K562 (cell line): ENCODE measurements at regions not wholly inside any gene's neighbourhood (a gene's known extent, or its start where the extent isn't known, plus 50 kb on each side); places are given as distances from the start of the nearest gene placed in this dataset.

ENCODE experiments used
- ATAC-seq: fragments of 200-7000 bp; cut with Tn5 transposase; 3 replicates; pipeline ENCODE4 v1.9.1; 2020; ENCODE audit warnings: moderate library complexity
- BruUV-seq: library from RNA; stranded (reverse); fragments of 400-500 nt; replicated peaks from 2 replicates; lab custom pipeline; 2021; lab: Mats Ljungman, UMichigan
- CTCF ChIA-PET: fragments of 300-600 bp; formaldehyde crosslinking; extraction: SDS; loops from one replicate; lab custom pipeline; 2021; ENCODE audit warnings: low intra/inter-chr PET ratio; lab: Yijun Ruan, JAX
- POLR2A ChIA-PET: fragments of 300-600, 350-650 bp; sonication (Branson Sonifier 250); formaldehyde crosslinking; extraction: SDS; loops from one replicate; lab custom pipeline; 2021; ENCODE audit warnings: antibody characterized with exemption, inconsistent platforms; lab: Yijun Ruan, JAX
- DNase-seq, 4 experiments: peaks; one replicate each; pipeline versions ENCODE4 v3.0.0 to v3.0.0-alpha.2; 2011 to 2018; ENCODE audit warnings: low spot score in 3 of 4, mixed read lengths in 3 of 4; ENCODE audit errors: extremely low read depth in 1 of 4
- FAIRE-seq: peaks from 2 replicates; lab custom pipeline; 2011; peaks lifted over from hg19 to GRCh38; lab: Jason Lieb, UNC
- H2AFZ ChIP-seq: 2 replicates; pipeline ENCODE4 v1.6.0; 2011; ENCODE audit warnings: low read depth, low read length, control low read depth, inconsistent platforms
- H3K27ac ChIP-seq: fragments of 200-600 bp; 3 replicates; pipeline ENCODE4 v1.8.0; 2011; ENCODE audit warnings: low read depth, mild to moderate bottlenecking, control low read depth, inconsistent platforms, low read length, moderate library complexity, mixed read lengths; ENCODE audit errors: extremely low read depth
- H3K27me3 ChIP-seq, 2 experiments: fragments of 300-600 bp in 1 of 2; 2 replicates in 1 of 2; 3 replicates in 1 of 2; pipeline versions ENCODE4 v1.6.0 to v1.8.0; 2011; ENCODE audit warnings: inconsistent platforms in 2 of 2, low read length in 2 of 2, mild to moderate bottlenecking in 1 of 2, mixed read lengths in 1 of 2, moderate library complexity in 1 of 2; ENCODE audit not compliant: control insufficient read depth in 2 of 2, insufficient read depth in 2 of 2
- H3K36me3 ChIP-seq: fragments of 300-600 bp; 3 replicates; pipeline ENCODE4 v1.8.0; 2011; ENCODE audit warnings: mild to moderate bottlenecking, low read length, inconsistent platforms; ENCODE audit not compliant: control insufficient read depth, insufficient read depth
- H3K4me1 ChIP-seq, 2 experiments: fragments of 200-600 bp in 1 of 2; replicated peaks in 1 of 2; 2 replicates in 1 of 2; 3 replicates in 1 of 2; pipeline versions ENCODE4 v1.5.1 to v1.8.0; 2011; ENCODE audit warnings: inconsistent platforms in 2 of 2, low read length in 2 of 2, mild to moderate bottlenecking in 1 of 2, mixed read lengths in 1 of 2, moderate library complexity in 1 of 2; ENCODE audit not compliant: control insufficient read depth in 2 of 2, insufficient read depth in 2 of 2
- H3K4me2 ChIP-seq: 2 replicates; pipeline ENCODE4 v1.6.1; 2011; ENCODE audit warnings: low read length, control low read depth, inconsistent platforms, mixed read lengths; ENCODE audit not compliant: insufficient read depth
- H3K4me3 ChIP-seq: fragments of 200-600 bp; sonication (generic), shearing (Covaris generic); 2 replicates; pipeline ENCODE4 v1.5.1; 2016; ENCODE audit warnings: control low read depth, inconsistent platforms
- H3K79me2 ChIP-seq: fragments of 200-600 bp; 3 replicates; pipeline ENCODE4 v1.8.0; 2011; ENCODE audit warnings: low read length, inconsistent platforms; ENCODE audit not compliant: control insufficient read depth, insufficient read depth
- H3K9ac ChIP-seq, 2 experiments: 2 replicates each; pipeline versions ENCODE4 v1.6.0 to v1.6.1; 2011; ENCODE audit warnings: low read depth in 2 of 2, low read length in 2 of 2, control low read depth in 1 of 2, inconsistent platforms in 1 of 2, mild to moderate bottlenecking in 1 of 2, mixed read lengths in 1 of 2; ENCODE audit not compliant: insufficient read depth in 1 of 2
- H3K9me1 ChIP-seq: one replicate; pipeline ENCODE4 v1.6.0; 2011; ENCODE audit warnings: inconsistent platforms, mild to moderate bottlenecking, low read length, moderate library complexity; ENCODE audit not compliant: control insufficient read depth, insufficient read depth
- H3K9me3 ChIP-seq: replicated peaks from 2 replicates; pipeline ENCODE4 v1.5.1; 2011; ENCODE audit warnings: low read depth, low read length, inconsistent platforms; ENCODE audit not compliant: control insufficient read depth, insufficient read depth
- H4K20me1 ChIP-seq: replicated peaks from 2 replicates; pipeline ENCODE4 v1.6.1; 2011; ENCODE audit warnings: low read length, inconsistent platforms, mixed read lengths; ENCODE audit not compliant: control insufficient read depth, insufficient read depth
- ETS2 ChIP-seq: IDR thresholded peaks from 2 replicates; pipeline ENCODE4 v1.6.1; 2016; ENCODE audit warnings: borderline replicate concordance, missing genetic modification characterization, mild to moderate bottlenecking, moderate library complexity, missing compliant biosample characterization; ENCODE audit not compliant: poor library complexity, severe bottlenecking
- FOXK2 ChIP-seq, 2 experiments: fragments of 450-650 bp; IDR thresholded peaks in 1 of 2; conservative IDR thresholded peaks in 1 of 2; 2 replicates each; pipeline ENCODE4 v1.6.1; 2016; ENCODE audit warnings: low read depth in 2 of 2, mild to moderate bottlenecking in 1 of 2
- UBTF ChIP-seq, 2 experiments: IDR thresholded peaks; 2 replicates each; pipeline ENCODE4 v1.6.1; 2012; ENCODE audit warnings: improper control_type of control experiment in 2 of 2, low read depth in 2 of 2, low read length in 2 of 2, borderline replicate concordance in 1 of 2
- ZNF609 ChIP-seq: sonication (generic); formaldehyde crosslinking; IDR thresholded peaks from 2 replicates; pipeline ENCODE4 v1.8.1; 2023; ENCODE audit warnings: missing genetic modification reagents, mild to moderate bottlenecking, borderline replicate concordance
- WGBS: fragments of 100-300 bp; shearing (Covaris generic); methylation state at CpG from one replicate; pipeline ENCODE4 v1.1.6; 2016; ENCODE audit warnings: low coverage, mixed read lengths; ENCODE audit not compliant: insufficient coverage; ENCODE audit errors: missing lambda C conversion rate; 5-methylcytosine and 5-hydroxymethylcytosine counted together
- in situ Hi-C: fragments of 300-500 bp; cut with MboI; formaldehyde crosslinking; loops from 4 replicates; pipeline ENCODE4 v1.15.0; 2018; ENCODE audit warnings: inconsistent platforms, mixed read lengths
- intact Hi-C: fragments of 100-400 bp; cut with micrococcal nuclease; formaldehyde crosslinking; loops from 2 replicates; pipeline ENCODE4 v1.14.2; 2022

DNA sequence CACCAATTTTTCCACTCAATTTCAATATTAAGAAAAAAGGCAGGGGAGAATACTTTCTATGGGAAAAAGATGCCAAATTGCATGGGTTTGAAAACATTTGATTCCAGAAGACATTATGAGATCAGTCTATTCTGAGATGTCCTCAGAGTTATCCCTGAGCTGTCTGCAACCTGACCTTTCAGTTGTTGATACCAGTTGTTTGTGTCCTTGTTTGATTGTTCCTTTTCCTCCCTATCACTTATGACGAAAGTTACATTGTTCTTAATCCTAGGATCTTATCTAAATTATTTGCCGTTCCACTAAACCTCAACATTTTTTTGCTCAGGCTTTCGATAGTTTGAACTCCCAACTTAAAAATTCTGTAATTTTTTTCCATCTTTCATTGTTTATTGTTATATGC is 336.3 kb upstream of the NOVA1 start:
- in situ Hi-C loops (no loop called here), intact Hi-C loops (no loop called here)
- no peaks in the 10 kb centered on the region for H3K27me3 ChIP-seq
- no peaks in the 10 kb centered on the region for H3K9me3 ChIP-seq
- no peaks in the 10 kb centered on the region for H3K36me3 ChIP-seq
- H4K20me1 ChIP-seq = no peaks in the 10 kb centered on the region
- FAIRE-seq (no peak), DNase-seq (no peak), ATAC-seq (no peak)
- H3K9ac ChIP-seq = no peak overlapping the region
- H3K4me2 ChIP-seq = no peak overlapping the region
- H3K9me1 ChIP-seq = no peaks in the 10 kb centered on the region
- H3K4me1 ChIP-seq = no peaks in the 10 kb centered on the region
- H2AFZ ChIP-seq = no peak overlapping the region
- ChIA-PET POLR2A (no interaction called here), CTCF (no interaction called here)
- H3K4me3 ChIP-seq = no peak overlapping the region
- TF ChIP-seq UBTF (IDR thresholded peaks at IDR 0.05; ENCODE audit: borderline replicate concordance in 1 of 2, low read depth in 2 of 2, low read length in 2 of 2) (no peak), ZNF609 (CRISPR knock-in tag) (no peak), ETS2 (no peak), FOXK2 (conservative IDR thresholded peaks at IDR 0.05 in 1 of 2, IDR thresholded peaks at IDR 0.05 in 1 of 2; ENCODE audit: low read depth in 2 of 2) (no peak)
- no TSS peak for BruUV-seq
- 79% methylated on average over 3 of the region's 3 CpGs for WGBS
- no peak overlapping the region for H3K27ac ChIP-seq
- H3K79me2 ChIP-seq = no peaks in the 10 kb centered on the region
